Astrocyte (in vitro differentiated cells and primary cell): ENCODE measurements at regions not wholly inside any gene's neighbourhood (a gene's known extent, or its start where the extent isn't known, plus 50 kb on each side); places are given as distances from the start of the nearest gene placed in this dataset.

Experiments
- EZH2 ChIP-seq: IDR thresholded peaks from 2 replicates; pipeline ENCODE4 v1.6.1; 2012; ENCODE audit warnings: mild to moderate bottlenecking, low read length, inconsistent platforms; ENCODE audit not compliant: insufficient read depth
- TF ChIP-seq, protein P1 (sequence below): IDR thresholded peaks from 2 replicates; pipeline ENCODE4 v1.5.1; 2011; ENCODE audit warnings: low read depth, mild to moderate bottlenecking, inconsistent platforms, low read length, moderate library complexity; ENCODE audit not compliant: insufficient read depth

DNA sequence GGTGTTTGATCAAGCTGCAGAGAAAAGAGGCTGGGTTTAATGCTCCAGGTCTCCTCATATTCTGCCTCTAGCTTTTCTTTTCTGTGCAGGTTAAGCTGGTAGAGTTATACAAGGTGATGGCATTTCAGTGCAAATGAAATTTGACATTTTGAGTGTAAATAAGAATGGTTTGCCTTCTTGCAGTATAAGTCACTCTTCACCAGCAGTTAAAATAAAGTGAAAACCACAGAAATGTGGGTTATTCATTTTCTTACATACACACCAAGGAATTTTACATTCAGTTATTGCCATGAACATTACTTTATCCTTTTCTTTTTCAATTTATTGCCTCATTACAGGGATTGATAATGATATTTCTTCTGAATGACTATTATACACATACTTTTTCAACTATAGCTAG lies 337.5 kb upstream of the PCSK5 start:
- TF ChIP-seq, protein P1, sequence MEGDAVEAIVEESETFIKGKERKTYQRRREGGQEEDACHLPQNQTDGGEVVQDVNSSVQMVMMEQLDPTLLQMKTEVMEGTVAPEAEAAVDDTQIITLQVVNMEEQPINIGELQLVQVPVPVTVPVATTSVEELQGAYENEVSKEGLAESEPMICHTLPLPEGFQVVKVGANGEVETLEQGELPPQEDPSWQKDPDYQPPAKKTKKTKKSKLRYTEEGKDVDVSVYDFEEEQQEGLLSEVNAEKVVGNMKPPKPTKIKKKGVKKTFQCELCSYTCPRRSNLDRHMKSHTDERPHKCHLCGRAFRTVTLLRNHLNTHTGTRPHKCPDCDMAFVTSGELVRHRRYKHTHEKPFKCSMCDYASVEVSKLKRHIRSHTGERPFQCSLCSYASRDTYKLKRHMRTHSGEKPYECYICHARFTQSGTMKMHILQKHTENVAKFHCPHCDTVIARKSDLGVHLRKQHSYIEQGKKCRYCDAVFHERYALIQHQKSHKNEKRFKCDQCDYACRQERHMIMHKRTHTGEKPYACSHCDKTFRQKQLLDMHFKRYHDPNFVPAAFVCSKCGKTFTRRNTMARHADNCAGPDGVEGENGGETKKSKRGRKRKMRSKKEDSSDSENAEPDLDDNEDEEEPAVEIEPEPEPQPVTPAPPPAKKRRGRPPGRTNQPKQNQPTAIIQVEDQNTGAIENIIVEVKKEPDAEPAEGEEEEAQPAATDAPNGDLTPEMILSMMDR = no peak
- no peak for TF ChIP-seq EZH2
